Stimulated activated effector memory CD8-positive, alpha-beta T cell treated with anti-CD3 and anti-CD28 coated beads, Interleukin-12 subunit alpha, Interleukin-12 subunit beta, amount 100 ng/mL, for 72 hours (primary cell): ENCODE measurements at regions not wholly inside any gene's neighbourhood (a gene's known extent, or its start where the extent isn't known, plus 50 kb on each side); places are given as distances from the start of the nearest gene placed in this dataset.
A peak's percentile ranks its signal among the peaks of the same experiment; 100 is the strongest.

Experiments used
- ATAC-seq: fragments of 150-1000 bp; cut with Tn5 transposase; 2 replicates; pipeline ENCODE4 v1.10.0; 2021
- DNase-seq, 2 donors: peaks; one replicate each; pipeline ENCODE4 v3.0.0; 2021 to 2022; ENCODE audit warnings: low spot score in 2 of 2
- H3K27ac Mint-ChIP-seq: one replicate; pipeline ENCODE4 v1.8.0; 2022; ENCODE audit warnings: mild to moderate bottlenecking, mixed read lengths
- H3K36me3 Mint-ChIP-seq: one replicate; pipeline ENCODE4 v1.8.0; 2022; ENCODE audit warnings: mild to moderate bottlenecking, mixed read lengths
- H3K4me1 Mint-ChIP-seq: one replicate; pipeline ENCODE4 v1.8.0; 2022; ENCODE audit warnings: mixed read lengths
- H3K4me3 Mint-ChIP-seq: one replicate; pipeline ENCODE4 v1.8.0; 2022; ENCODE audit warnings: mild to moderate bottlenecking, mixed read lengths
- H3K9me3 Mint-ChIP-seq: one replicate; pipeline ENCODE4 v1.8.0; 2022; ENCODE audit warnings: mixed read lengths

DNA sequence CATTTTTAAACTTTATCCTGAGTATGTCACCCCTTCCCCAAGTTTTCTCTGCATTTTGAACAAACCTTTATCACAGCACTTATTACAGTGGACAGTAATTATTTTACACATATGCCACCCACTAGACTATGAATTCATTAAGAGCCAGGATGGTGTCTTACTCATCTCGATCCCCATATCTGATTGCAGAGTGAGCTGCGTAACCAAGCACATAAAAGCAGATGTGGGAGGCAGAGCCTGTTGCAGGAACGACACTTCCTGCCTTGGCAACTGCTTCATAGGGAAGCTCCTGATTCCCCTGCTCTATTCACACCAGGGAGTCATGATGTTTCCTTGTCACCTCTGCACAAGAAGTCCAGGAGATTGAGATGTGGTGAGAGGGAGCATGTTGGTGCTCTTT lies 91.1 kb downstream of the MINAR1 start:
- DNase-seq (no peak), ATAC-seq (no peak)
- H3K36me3 Mint-ChIP-seq: no peaks in the 10 kb centered on the region
- no peak overlapping the region for H3K4me3 Mint-ChIP-seq
- no peak overlapping the region for H3K27ac Mint-ChIP-seq
- H3K4me1 Mint-ChIP-seq: no peaks in the 10 kb centered on the region
- H3K9me3 Mint-ChIP-seq: no peaks in the 10 kb centered on the region

DNA sequence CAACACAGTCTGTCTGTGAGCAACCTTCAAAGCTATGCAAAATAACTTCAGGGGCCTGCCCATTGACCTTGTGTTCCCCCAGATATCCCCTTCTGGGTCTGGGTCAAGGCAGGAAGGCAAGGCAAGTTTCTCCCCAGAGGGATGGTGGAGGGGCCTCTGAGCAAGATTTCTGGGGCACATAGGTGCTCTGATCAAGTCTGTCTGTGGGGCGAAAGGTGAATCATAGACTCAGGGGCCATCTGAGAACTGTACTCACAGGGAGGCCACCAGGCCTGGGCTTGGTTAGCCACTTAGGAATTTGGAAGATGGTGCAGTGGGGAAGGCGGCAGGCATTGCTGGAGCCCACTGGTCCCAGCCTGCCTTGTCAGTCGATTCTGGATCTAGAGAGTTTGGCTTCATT lies 92.4 kb downstream of the MINAR1 start:
- Mint-ChIP-seq H3K4me1 (no peaks in the 10 kb centered on the region), H3K4me3 (no peak overlapping the region), H3K36me3 (no peaks in the 10 kb centered on the region), H3K9me3 (no peaks in the 10 kb centered on the region), H3K27ac (no peak overlapping the region)
- no peak for DNase-seq
- no peak for ATAC-seq

DNA sequence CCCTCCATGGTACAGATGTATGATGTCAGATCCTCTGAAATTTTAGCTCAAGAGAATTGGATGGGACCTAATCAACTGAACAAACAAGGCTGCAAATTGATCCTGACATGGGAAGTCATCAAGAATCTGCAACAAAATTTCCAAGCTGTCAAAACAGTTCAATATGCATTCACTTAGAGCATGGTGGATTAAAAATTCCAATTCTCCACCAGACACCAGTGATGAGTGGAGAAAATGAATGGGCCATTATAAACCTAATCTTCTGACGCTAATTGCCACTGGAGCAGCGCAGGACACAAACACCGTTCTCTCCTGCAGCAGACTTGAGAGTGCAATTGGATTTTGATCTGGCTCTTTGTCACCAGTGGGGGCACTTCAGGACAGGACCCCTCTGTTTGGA lies 94.2 kb downstream of the MINAR1 start:
- ATAC-seq (no peak), DNase-seq (no peak)
- H3K9me3 Mint-ChIP-seq: no peaks in the 10 kb centered on the region
- H3K4me1 Mint-ChIP-seq: no peaks in the 10 kb centered on the region
- H3K27ac Mint-ChIP-seq: no peak overlapping the region
- no peaks in the 10 kb centered on the region for H3K36me3 Mint-ChIP-seq
- H3K4me3 Mint-ChIP-seq: no peak overlapping the region

DNA sequence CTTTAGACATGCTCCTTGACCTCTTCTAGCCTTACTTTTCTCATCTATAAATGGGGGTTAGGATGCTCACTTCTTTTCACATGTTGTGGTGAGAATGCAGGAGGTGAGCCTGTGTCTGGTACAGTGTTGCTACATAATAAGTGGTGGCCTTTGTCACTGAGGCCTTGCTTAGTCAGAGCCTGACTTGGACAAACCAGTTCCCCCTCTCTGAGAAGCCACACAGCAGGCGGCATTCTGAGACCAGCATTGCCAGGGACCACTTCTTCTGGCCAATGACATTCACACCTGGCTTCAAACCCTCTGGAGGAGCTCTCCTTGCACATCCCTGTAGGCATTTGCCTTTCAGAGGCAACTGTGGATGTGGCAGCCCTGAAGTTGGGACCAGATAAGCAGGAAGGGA lies 95.7 kb downstream of the MINAR1 start:
- ATAC-seq (peak; percentile 11), DNase-seq (no peak)
- no peak overlapping the region for H3K4me3 Mint-ChIP-seq
- H3K27ac Mint-ChIP-seq: no peak overlapping the region
- no peaks in the 10 kb centered on the region for H3K9me3 Mint-ChIP-seq
- H3K36me3 Mint-ChIP-seq: no peaks in the 10 kb centered on the region
- no peaks in the 10 kb centered on the region for H3K4me1 Mint-ChIP-seq

DNA sequence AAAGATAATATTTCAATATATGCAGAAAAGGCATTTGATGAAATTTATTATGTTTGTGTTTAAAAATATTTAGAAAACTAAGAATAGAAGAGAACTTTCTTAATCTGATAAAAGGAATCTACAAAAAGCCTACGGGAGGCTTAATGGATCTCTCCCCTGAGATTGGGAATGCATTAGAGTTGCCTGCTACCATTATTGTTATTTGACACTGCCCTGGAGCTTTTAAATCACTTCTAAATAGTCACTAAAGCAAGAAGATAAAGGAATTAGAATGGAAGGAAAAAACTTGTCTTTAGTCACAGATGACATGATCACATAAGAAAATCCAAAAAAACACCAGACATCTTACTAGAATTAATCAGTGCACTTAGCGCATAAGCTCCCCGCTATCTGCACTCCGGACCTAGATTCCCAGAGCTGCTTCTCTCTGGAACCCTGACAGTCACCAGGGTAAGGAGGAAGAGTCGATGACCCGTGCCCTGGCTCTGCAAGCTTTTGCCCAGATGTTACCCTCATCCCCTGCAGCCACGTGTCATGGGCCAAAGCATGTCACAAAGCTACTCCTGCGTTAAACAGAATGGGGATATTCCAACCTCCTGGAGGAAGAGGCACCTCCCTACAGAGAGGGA lies 97.1 kb downstream of the MINAR1 start:
- H3K4me3 Mint-ChIP-seq: no peak overlapping the region
- H3K36me3 Mint-ChIP-seq: no peaks in the 10 kb centered on the region

DNA sequence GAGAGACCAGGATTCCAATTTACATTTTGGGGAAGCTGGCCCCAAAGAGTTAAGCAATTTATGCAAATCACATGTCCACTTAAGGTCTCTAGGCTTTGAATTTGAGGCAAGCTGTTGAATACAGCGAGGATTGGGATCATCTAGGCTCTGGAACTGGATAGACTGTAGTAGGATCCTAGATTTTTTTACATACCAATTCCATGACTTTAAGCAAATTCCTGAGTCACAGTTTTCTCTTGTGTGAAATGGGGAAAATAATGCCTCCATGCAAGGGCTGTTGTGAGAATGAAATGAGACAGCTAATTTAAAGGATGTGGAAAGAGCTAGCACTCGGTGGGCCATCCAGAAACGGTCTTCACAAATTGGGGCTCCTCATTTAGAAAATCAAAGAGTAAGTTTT lies 103.4 kb downstream of the MINAR1 start:
- no peak for ATAC-seq
- no peaks in the 10 kb centered on the region for H3K9me3 Mint-ChIP-seq
- no peak for DNase-seq
- no peak overlapping the region for H3K27ac Mint-ChIP-seq
- no peaks in the 10 kb centered on the region for H3K4me1 Mint-ChIP-seq
- H3K4me3 Mint-ChIP-seq: no peak overlapping the region
- H3K36me3 Mint-ChIP-seq: no peaks in the 10 kb centered on the region

More for the DNA sequence above, 97.1 kb downstream of the MINAR1 start:
- ATAC-seq (no peak), DNase-seq (no peak)
- Mint-ChIP-seq H3K27ac (no peak overlapping the region), H3K4me1 (no peaks in the 10 kb centered on the region), H3K9me3 (no peaks in the 10 kb centered on the region)

DNA sequence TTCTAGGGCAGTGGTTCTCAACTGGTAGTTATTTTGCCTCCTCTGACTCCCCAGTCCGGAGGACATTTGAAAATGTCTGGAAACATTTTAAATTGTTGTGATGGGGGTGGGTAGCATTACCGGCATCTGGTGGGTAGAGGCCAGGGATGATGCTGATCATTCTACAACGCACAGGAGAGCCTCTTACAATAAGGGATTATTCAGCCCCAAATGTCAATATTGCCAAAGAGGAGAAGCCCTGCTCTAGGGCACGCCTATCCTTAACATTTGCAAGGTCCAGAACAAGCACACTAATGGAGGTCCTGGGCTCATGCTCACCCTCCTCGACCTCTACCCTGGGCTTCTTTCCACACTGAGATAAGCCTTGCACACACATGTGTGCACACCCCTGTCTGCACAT lies 106.4 kb downstream of the MINAR1 start:
- no peak overlapping the region for H3K27ac Mint-ChIP-seq
- DNase-seq (peak in 1 of 2 donors; percentile 18), ATAC-seq (no peak)
- H3K4me3 Mint-ChIP-seq: no peak overlapping the region
- no peaks in the 10 kb centered on the region for H3K36me3 Mint-ChIP-seq
- H3K4me1 Mint-ChIP-seq: no peaks in the 10 kb centered on the region
- H3K9me3 Mint-ChIP-seq: no peaks in the 10 kb centered on the region

DNA sequence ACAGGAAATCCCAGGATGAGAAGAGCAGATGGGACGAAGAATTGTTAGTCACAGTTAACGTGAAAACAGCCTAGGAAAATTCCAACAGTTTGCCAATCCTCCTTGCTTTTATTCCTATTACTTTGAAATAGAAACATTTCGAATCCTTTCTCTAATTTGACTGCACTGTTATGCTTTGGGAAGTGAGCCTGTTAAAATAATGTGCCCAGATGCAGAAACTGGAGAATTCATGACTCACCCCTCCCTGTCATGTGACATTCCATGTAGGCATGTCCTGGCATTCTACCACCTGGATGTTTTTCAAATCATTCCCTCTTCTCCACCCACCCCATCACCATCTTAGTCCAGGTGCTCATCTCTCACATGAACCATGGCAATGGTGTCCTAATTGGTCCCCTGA lies 107.3 kb downstream of the MINAR1 start:
- Mint-ChIP-seq H3K9me3 (no peaks in the 10 kb centered on the region), H3K27ac (no peak overlapping the region), H3K36me3 (no peaks in the 10 kb centered on the region), H3K4me1 (no peaks in the 10 kb centered on the region), H3K4me3 (no peak overlapping the region)
- DNase-seq (no peak), ATAC-seq (no peak)

DNA sequence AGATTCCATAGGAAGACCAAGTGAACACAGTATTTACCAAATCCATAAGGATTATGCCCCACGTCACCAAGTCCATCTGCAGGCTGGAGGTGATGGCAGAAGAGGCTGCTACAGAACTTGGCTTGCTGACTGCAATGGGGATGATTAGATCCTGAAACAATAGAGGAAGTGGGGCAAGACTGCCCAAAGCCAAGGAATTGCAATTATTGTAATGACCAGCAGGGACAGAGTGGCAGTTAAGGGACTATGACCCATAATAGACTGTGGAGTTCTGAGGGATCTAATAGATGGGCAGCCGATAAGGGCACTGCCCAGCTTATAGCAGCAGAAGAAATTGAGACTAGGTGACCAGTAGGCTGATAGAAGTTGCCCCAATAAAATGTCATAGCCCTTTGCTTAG lies 108.4 kb downstream of the MINAR1 start:
- ATAC-seq (no peak), DNase-seq (no peak)
- H3K9me3 Mint-ChIP-seq: no peaks in the 10 kb centered on the region
- no peaks in the 10 kb centered on the region for H3K36me3 Mint-ChIP-seq
- H3K4me3 Mint-ChIP-seq: no peak overlapping the region
- H3K27ac Mint-ChIP-seq: no peak overlapping the region
- no peaks in the 10 kb centered on the region for H3K4me1 Mint-ChIP-seq

DNA sequence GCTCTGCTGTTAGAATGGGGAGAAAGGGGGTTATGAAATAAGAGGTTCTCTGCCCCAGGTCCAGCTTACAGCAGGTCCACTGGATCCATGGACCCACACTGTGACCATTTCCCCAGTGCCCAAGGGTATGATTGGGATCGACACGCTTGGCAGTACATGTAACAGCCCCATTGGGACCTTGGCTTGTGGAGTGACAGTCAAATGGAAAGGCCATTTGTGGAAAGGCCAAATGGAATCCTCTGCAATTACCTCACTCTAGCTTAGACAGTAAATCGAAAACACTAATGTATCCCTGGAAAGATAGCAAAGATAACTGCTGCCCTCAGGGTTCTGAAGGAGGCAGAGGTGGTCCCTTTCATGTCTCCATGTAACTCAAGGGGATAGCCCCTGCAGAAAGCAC lies 109.1 kb downstream of the MINAR1 start:
- ATAC-seq: no peak
- peak in 1 of 2 donors; percentile 38 for DNase-seq
- Mint-ChIP-seq H3K4me3 (no peak overlapping the region), H3K9me3 (no peaks in the 10 kb centered on the region), H3K36me3 (no peaks in the 10 kb centered on the region), H3K27ac (no peak overlapping the region), H3K4me1 (no peaks in the 10 kb centered on the region)

DNA sequence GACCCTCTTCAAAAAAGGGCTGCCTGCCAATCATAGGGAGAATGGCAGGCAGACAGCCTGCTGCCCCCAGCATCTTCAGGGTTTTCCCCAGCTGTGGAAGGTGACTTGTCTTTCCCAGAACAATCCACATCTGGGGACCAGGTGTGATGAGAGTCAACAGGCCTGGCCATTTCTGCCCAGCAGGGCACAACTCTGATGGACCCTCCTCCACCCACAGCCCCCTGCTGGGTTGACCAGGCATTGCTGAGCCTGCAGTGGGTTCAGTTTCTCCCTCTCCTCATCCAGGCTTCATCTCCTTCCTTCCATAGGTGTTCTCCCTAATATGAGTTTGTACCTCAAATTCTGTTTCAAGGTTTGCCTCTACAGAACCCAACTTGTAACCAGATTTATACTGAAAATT lies 111.0 kb downstream of the MINAR1 start:
- no peaks in the 10 kb centered on the region for H3K4me1 Mint-ChIP-seq
- H3K4me3 Mint-ChIP-seq: no peak overlapping the region
- H3K9me3 Mint-ChIP-seq: no peaks in the 10 kb centered on the region
- peak in 1 of 2 donors; percentile 25 for DNase-seq
- ATAC-seq: no peak
- no peak overlapping the region for H3K27ac Mint-ChIP-seq
- no peaks in the 10 kb centered on the region for H3K36me3 Mint-ChIP-seq

DNA sequence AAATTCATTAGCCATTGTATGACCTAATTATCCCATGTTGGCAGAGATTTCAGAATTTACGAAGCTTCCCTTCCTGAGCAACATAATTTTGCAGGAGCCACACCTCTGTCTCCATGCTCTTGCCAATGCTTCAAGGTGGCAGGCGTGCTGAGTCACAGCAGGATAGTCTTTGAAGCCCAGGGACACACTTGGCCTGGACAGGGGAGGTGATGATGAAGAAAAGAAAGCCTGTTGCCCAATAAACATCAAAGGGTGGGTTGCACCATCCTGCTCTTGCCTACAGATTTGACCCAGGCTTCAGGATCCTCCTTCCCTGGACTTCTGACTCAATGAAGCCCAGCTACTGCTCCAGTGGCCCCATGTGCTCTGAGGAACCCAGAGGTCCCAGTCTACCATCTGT lies 117.1 kb downstream of the MINAR1 start:
- Mint-ChIP-seq H3K4me3 (no peak overlapping the region), H3K9me3 (no peaks in the 10 kb centered on the region), H3K27ac (no peak overlapping the region), H3K36me3 (no peaks in the 10 kb centered on the region), H3K4me1 (no peaks in the 10 kb centered on the region)
- ATAC-seq: no peak
- DNase-seq: no peak

DNA sequence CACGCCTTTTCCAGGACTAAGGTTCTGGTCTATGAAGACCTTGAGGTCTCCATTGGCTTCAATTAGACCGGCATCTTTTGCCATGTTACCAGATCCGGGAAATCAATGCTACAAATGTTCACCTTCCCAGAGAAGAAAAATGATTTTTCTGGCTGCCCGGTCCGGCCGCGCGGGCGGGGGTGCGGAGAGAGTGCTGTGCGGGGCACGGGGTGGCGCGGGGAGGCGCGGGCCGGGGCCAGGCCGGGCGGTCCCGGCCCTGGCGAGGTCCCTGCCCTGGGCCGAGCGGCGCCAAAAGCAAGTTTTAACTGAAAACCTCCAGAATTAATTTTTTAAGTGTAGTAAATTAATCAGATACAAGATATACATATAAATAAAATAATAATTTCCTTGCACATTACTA lies 128.2 kb downstream of the MINAR1 start:
- Mint-ChIP-seq H3K4me1 (no peaks in the 10 kb centered on the region), H3K9me3 (no peaks in the 10 kb centered on the region), H3K36me3 (no peaks in the 10 kb centered on the region), H3K27ac (no peak overlapping the region), H3K4me3 (no peak overlapping the region)
- DNase-seq (no peak), ATAC-seq (no peak)

DNA sequence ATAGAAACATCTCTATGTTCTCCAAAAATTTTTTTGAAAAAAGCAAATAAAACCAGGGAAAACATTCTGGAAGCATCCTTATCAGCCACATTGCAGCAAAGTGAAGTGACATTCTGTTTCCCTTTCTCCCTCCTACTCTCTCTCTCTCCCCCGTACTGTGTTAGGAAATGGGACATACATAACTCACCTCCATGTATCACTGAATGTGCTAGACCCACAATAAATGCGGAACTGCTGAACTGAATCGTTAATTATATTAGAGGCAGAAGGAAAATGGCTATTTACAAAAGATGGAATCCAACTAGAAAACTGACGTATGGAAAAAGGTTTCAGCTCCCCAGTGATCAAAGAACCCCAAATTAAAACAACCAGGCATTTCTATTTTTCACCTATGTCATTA lies 129.8 kb downstream of the MINAR1 start:
- Mint-ChIP-seq H3K36me3 (no peaks in the 10 kb centered on the region), H3K4me3 (no peak overlapping the region), H3K9me3 (no peaks in the 10 kb centered on the region), H3K4me1 (no peaks in the 10 kb centered on the region), H3K27ac (no peak overlapping the region)
- no peak for DNase-seq
- no peak for ATAC-seq

DNA sequence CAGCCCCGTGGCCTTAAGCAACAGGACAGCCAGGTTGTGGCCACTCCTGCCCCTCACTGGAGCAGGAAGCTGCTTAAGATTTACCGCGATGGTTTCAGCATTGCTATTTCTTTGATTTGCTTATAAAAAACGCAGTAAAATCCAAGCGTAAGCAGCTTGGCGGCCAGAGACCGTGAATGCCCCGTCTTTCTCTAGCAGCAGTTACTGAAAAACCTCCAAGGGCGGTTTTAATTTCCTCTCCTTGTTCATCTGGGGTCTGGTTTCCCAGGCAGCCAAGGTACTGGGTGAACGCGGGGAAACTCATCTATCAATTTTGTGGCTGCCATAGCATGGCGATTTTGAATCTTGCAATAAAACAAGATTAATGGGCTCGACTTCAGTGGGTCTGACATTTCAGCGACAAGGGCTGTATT lies 130.3 kb downstream of the MINAR1 start:
- H3K27ac Mint-ChIP-seq: no peak overlapping the region
- H3K4me1 Mint-ChIP-seq: no peaks in the 10 kb centered on the region
- H3K4me3 Mint-ChIP-seq: no peak overlapping the region
- no peaks in the 10 kb centered on the region for H3K36me3 Mint-ChIP-seq
- DNase-seq (no peak), ATAC-seq (no peak)
- H3K9me3 Mint-ChIP-seq: no peaks in the 10 kb centered on the region

DNA sequence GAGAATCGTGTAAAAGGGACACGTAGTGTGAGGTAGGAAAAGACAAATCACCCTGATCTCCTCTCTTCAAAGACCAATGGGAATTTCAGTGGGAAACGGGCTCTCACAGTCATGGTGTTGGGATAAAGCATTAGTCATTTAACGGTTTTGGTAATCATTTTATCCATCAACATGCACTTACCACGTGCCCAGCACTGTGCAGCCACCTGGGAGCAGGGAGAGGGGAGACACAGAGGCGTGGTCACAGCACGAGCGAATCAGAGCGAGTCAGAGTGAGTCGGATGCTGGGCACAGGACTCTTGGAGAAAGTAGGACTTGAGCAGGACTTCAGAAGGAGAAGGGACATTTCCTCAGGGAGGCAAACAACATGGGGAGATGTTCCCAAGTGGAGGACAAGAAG lies 130.8 kb downstream of the MINAR1 start:
- Mint-ChIP-seq H3K4me1 (no peaks in the 10 kb centered on the region), H3K4me3 (no peak overlapping the region), H3K27ac (no peak overlapping the region), H3K9me3 (no peaks in the 10 kb centered on the region), H3K36me3 (no peaks in the 10 kb centered on the region)
- ATAC-seq (no peak), DNase-seq (peak in 1 of 2 donors; percentile 41)

DNA sequence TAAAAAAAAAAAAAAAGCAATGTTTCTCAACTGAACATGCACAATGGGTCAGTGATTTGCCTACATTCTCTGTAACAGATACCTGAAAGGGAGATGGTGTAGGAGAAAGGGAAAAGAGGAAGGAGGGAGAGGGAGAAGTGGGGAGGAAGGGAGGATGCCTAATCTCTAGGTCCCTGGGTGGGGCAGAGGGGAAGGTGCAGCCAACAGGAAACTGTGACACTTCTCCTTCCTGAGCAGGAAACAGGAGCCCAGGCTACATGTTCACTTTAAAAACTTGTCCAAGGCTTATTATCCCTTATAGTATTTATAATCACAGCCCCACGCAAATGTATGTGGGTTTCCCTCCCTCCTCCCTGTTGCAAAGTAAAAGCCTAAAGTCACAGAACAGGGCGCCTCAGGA lies 137.9 kb downstream of the MINAR1 start:
- H3K4me3 Mint-ChIP-seq: no peak overlapping the region
- no peaks in the 10 kb centered on the region for H3K9me3 Mint-ChIP-seq
- no peak for ATAC-seq
- no peak for DNase-seq
- H3K36me3 Mint-ChIP-seq: no peaks in the 10 kb centered on the region
- no peak overlapping the region for H3K27ac Mint-ChIP-seq
- no peaks in the 10 kb centered on the region for H3K4me1 Mint-ChIP-seq
